Upper lobe of right lung (tissue), 1 donor: ENCODE measurements at regions not wholly inside any gene's neighbourhood (a gene's known extent, or its start where the extent isn't known, plus 50 kb on each side); places are given as distances from the start of the nearest gene placed in this dataset.

Experiments
- ATAC-seq: fragments of 200-7000 bp; cut with Tn5 transposase; one replicate; pipeline ENCODE4 v1.9.1; 2020; ENCODE audit warnings: mild to moderate bottlenecking, moderate library complexity
- DNase-seq: peaks from one replicate; pipeline ENCODE4 v3.0.0-alpha.2; 2020
- H3K27ac ChIP-seq: fragments of 200-600 bp; one replicate; pipeline ENCODE4 v1.8.0; 2022
- H3K27me3 ChIP-seq: fragments of 200-600 bp; one replicate; pipeline ENCODE4 v1.8.0; 2022; ENCODE audit warnings: mild to moderate bottlenecking
- H3K36me3 ChIP-seq: fragments of 200-600 bp; one replicate; pipeline ENCODE4 v1.8.0; 2022
- H3K4me1 ChIP-seq: fragments of 200-600 bp; one replicate; pipeline ENCODE4 v1.8.0; 2022
- H3K4me3 ChIP-seq: fragments of 200-600 bp; one replicate; pipeline ENCODE4 v1.8.0; 2022; ENCODE audit warnings: mild to moderate bottlenecking
- H3K9me3 ChIP-seq: fragments of 200-600 bp; one replicate; pipeline ENCODE4 v1.8.0; 2022
- intact Hi-C: fragments of 100-400 bp; cut with DNase I; formaldehyde crosslinking; loops from one replicate; pipeline ENCODE4 v1.11.0; 2022
- TF ChIP-seq, protein P1 (sequence below): fragments of 200-600 bp; IDR thresholded peaks from one replicate; pipeline ENCODE4 v1.8.0; 2022; ENCODE audit warnings: antibody characterized with exemption
- donor health status: DM: no; HTN: yes; CAD: no; lungs with severe emphysema.

DNA sequence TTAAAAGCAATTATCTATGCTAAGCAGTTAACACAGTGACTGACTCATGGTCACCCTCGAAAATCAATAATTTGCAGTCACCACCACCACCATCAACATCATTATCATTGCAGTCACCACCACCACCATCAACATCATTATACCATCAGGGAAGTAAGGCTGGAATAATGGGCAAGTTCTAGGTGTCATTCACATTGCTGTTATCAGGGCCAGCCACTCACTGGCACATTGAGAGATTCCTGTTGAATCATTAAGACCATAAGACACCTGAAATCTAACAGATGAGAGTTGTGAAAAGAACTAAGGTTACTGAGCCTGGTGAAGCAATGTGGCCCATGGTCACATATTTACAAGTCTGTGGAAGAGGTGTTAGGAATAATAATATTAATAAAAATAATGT lies 247.7 kb upstream of the BOD1L1 start:
- Histone ChIP-seq H3K36me3 (no peaks in the 10 kb centered on the region), H3K9me3 (no peaks in the 10 kb centered on the region), H3K27ac (no peak overlapping the region), H3K27me3 (no peaks in the 10 kb centered on the region), H3K4me1 (no peaks in the 10 kb centered on the region), H3K4me3 (no peak overlapping the region)
- TF ChIP-seq, protein P1, sequence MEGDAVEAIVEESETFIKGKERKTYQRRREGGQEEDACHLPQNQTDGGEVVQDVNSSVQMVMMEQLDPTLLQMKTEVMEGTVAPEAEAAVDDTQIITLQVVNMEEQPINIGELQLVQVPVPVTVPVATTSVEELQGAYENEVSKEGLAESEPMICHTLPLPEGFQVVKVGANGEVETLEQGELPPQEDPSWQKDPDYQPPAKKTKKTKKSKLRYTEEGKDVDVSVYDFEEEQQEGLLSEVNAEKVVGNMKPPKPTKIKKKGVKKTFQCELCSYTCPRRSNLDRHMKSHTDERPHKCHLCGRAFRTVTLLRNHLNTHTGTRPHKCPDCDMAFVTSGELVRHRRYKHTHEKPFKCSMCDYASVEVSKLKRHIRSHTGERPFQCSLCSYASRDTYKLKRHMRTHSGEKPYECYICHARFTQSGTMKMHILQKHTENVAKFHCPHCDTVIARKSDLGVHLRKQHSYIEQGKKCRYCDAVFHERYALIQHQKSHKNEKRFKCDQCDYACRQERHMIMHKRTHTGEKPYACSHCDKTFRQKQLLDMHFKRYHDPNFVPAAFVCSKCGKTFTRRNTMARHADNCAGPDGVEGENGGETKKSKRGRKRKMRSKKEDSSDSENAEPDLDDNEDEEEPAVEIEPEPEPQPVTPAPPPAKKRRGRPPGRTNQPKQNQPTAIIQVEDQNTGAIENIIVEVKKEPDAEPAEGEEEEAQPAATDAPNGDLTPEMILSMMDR: no peak
- no peak for ATAC-seq
- intact Hi-C loops: no loop called here
- DNase-seq: no peak

DNA sequence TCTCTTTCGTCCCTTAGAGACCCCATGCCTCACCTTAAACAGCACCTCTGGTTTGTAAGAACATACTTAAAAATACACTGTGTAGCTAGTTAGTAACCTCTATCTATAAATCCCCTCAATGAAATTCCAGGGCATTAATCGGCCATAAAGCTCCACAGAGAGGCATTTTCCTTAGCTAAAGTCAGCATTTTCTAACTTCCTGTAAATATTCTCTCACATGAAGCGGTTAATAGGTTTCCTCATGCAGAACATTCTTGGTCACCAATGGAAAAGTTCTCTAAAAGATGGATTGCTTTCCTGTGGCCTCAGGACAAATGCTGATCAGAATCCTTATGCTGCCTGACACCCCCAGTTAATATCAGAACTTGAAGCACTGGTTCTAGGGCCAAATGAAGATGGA lies 248.6 kb upstream of the BOD1L1 start:
- Histone ChIP-seq H3K4me1 (no peaks in the 10 kb centered on the region), H3K36me3 (no peaks in the 10 kb centered on the region), H3K27ac (no peak overlapping the region), H3K4me3 (no peak overlapping the region), H3K27me3 (no peaks in the 10 kb centered on the region), H3K9me3 (no peaks in the 10 kb centered on the region)
- TF ChIP-seq, protein P1: no peak
- intact Hi-C loops: no loop called here
- DNase-seq (no peak), ATAC-seq (no peak)

DNA sequence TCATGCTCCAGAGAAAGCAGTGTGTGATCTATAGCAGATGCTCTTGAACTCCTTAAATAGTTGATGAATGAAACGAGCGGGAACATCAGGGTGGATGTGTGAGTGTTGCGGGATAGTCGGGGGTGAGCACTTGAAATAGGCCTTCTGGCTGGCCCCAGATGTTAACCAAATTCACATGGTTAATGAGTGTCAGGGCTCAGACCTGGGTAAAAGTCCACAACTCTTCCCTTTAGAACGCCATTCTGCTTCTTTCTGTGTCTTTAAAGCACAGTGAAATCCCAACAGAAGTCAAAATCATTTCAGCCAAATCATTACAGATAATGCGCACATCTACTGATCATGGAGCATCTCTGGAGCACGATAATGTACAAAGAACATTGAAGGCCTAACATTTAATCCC lies 249.4 kb upstream of the BOD1L1 start:
- Histone ChIP-seq H3K27ac (no peak overlapping the region), H3K9me3 (no peaks in the 10 kb centered on the region), H3K36me3 (no peaks in the 10 kb centered on the region), H3K27me3 (no peaks in the 10 kb centered on the region), H3K4me3 (no peak overlapping the region), H3K4me1 (no peaks in the 10 kb centered on the region)
- TF ChIP-seq, protein P1: no peak
- no peak for ATAC-seq
- intact Hi-C loops: no loop called here
- no peak for DNase-seq

DNA sequence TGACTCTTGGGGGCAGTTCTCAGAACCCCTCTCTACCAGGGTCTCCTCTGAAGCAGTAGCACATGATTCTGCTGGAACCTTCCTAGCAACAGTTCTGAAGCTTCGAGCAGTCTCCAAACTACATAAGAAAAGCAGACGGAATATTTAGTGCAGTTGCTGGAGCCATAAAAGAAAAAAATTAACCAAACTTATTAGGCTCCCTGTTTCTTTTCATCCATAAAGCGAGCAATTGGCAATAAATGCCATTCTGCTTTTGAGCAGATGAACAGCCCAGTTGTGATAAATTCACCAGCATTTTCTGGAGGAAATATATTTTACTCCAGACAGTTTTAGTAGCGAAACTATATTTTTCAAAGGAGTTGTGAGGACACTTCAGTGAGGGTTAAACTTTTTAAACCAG lies 250.1 kb upstream of the BOD1L1 start:
- Histone ChIP-seq H3K27me3 (no peaks in the 10 kb centered on the region), H3K4me3 (no peak overlapping the region), H3K27ac (no peak overlapping the region), H3K9me3 (no peaks in the 10 kb centered on the region), H3K4me1 (no peaks in the 10 kb centered on the region), H3K36me3 (no peaks in the 10 kb centered on the region)
- ATAC-seq (no peak), DNase-seq (no peak)
- intact Hi-C loops: no loop called here
- TF ChIP-seq, protein P1: no peak

DNA sequence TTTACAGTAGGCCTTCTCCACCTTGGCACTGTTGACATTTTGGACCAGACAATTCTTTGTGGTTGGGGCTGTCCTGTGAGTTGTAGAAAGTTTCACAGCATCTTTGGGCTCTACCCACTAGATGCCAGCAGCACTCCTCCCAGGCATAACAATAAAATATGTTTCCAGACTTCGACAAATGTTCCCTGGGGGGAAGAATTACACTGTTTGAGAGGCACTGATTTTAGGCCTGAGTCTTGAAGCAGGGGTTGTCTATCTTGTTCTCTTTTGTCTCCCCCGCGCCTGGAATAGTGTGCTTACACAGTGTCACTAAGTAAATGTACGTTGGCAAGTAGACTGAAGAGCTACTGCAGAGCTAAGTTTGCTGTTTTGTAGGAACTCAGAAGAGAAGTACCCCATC lies 254.4 kb upstream of the BOD1L1 start:
- DNase-seq: no peak

DNA sequence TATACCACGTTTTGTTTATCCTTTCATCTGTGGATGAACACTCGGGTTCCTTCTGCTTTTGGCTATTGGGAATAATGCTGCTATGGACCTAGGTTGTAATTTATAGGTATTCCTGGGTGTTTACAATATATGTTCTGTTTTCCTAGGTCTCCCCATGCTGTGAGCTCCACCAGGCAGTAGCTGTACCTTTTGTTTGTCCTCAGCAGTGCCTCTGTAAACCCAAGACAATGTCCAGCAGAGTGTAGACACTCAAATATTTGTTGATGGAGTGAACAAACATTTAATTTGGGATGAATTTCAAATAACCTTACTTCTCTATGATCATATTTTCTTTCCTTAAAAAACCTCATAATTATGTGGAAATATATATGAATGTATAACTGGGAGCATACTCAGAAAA lies 259.5 kb upstream of the BOD1L1 start:
- ATAC-seq (no peak), DNase-seq (no peak)
- H3K4me3 ChIP-seq: no peak overlapping the region
- H3K36me3 ChIP-seq: no peaks in the 10 kb centered on the region
- H3K27me3 ChIP-seq: no peaks in the 10 kb centered on the region
- H3K4me1 ChIP-seq: no peaks in the 10 kb centered on the region
- TF ChIP-seq, protein P1: no peak
- H3K27ac ChIP-seq: no peak overlapping the region
- intact Hi-C loops: no loop called here
- H3K9me3 ChIP-seq: no peaks in the 10 kb centered on the region

More for the DNA sequence above, 254.4 kb upstream of the BOD1L1 start:
- Histone ChIP-seq H3K9me3 (no peaks in the 10 kb centered on the region), H3K27me3 (no peaks in the 10 kb centered on the region), H3K36me3 (no peaks in the 10 kb centered on the region), H3K4me1 (no peaks in the 10 kb centered on the region), H3K27ac (no peak overlapping the region), H3K4me3 (no peak overlapping the region)
- intact Hi-C loops: no loop called here
- no peak for ATAC-seq
- TF ChIP-seq, protein P1: no peak
